B cell (primary cell): ENCODE measurements at regions not wholly inside any gene's neighbourhood (a gene's known extent, or its start where the extent isn't known, plus 50 kb on each side); places are given as distances from the start of the nearest gene placed in this dataset.

Experiments
- ATAC-seq: fragments of 200-7000 bp; cut with Tn5 transposase; one replicate; pipeline ENCODE4 v1.10.0; 2021; ENCODE audit warnings: low read depth, mild to moderate bottlenecking, moderate number of reproducible peaks, moderate library complexity
- CTCF ChIA-PET: fragments of 350-600 bp; sonication (Branson Sonifier 250); formaldehyde crosslinking; loops from one replicate; lab custom pipeline; 2021; ENCODE audit warnings: antibody characterized with exemption, inconsistent platforms; lab: Charles Lee
- POLR2A ChIA-PET: fragments of 350-600 bp; sonication (Branson Sonifier 250); formaldehyde crosslinking; loops from one replicate; lab custom pipeline; 2021; ENCODE audit warnings: antibody characterized with exemption; lab: Charles Lee
- DNase-seq: peaks from one replicate; pipeline ENCODE4 v3.0.0; 2013
- H2AFZ ChIP-seq: 2 replicates; pipeline ENCODE4 v1.6.1; 2012; ENCODE audit warnings: mild to moderate bottlenecking, low read depth, low read length; ENCODE audit not compliant: insufficient read depth, poor library complexity, severe bottlenecking
- H3K27ac ChIP-seq, 2 donors: 1 replicate in 1 of 2; 2 replicates in 1 of 2; pipeline ENCODE4 v1.5.1; 2012 to 2013; ENCODE audit warnings: low read length in 2 of 2, mild to moderate bottlenecking in 2 of 2, moderate library complexity in 1 of 2
- H3K27me3 ChIP-seq, 4 experiments: fragments of 200-600 bp in 1 of 4; sonication (generic) in 1 of 4; replicated peaks in 1 of 4; 1 replicate in 2 of 4; 2 replicates in 2 of 4; pipeline versions ENCODE4 v1.6.1 to v1.7.0; 2013 to 2016; ENCODE audit warnings: low read length in 3 of 4, mild to moderate bottlenecking in 2 of 4, mixed read lengths in 1 of 4, moderate library complexity in 1 of 4; ENCODE audit not compliant: insufficient read depth in 4 of 4, control insufficient read depth in 3 of 4; ENCODE audit errors: control extremely low read depth in 1 of 4
- H3K36me3 ChIP-seq, 2 experiments: replicated peaks in 1 of 2; 1 replicate in 1 of 2; 2 replicates in 1 of 2; pipeline versions ENCODE4 v1.6.1 to v1.7.1; 2013; ENCODE audit warnings: low read length in 1 of 2; ENCODE audit not compliant: insufficient read depth in 2 of 2, control insufficient read depth in 1 of 2; ENCODE audit errors: control extremely low read depth in 1 of 2, extremely low read depth in 1 of 2
- H3K4me1 ChIP-seq, 2 donors: fragments of 200-600 bp in 1 of 2; sonication (generic) in 1 of 2; 1 replicate in 1 of 2; 2 replicates in 1 of 2; pipeline versions ENCODE4 v1.5.1 to v1.6.1; 2013 to 2017; ENCODE audit warnings: low read length in 2 of 2; ENCODE audit not compliant: control insufficient read depth in 2 of 2, insufficient read depth in 2 of 2
- H3K4me2 ChIP-seq: replicated peaks from 2 replicates; pipeline ENCODE3; 2012; ENCODE audit warnings: mild to moderate bottlenecking, low read depth, low read length; ENCODE audit not compliant: poor library complexity, severe bottlenecking
- H3K4me3 ChIP-seq, 5 experiments: fragments of 200-600 bp in 1 of 5; sonication (generic) in 1 of 5; 1 replicate in 3 of 5; 2 replicates in 2 of 5; pipeline versions ENCODE4 v1.5.1 to v1.7.0; 2011 to 2016; ENCODE audit warnings: low read length in 4 of 5, mild to moderate bottlenecking in 4 of 5, low read depth in 2 of 5, control low read depth in 1 of 5, moderate library complexity in 1 of 5; ENCODE audit not compliant: insufficient read depth in 1 of 5; ENCODE audit errors: control extremely low read depth in 1 of 5, extremely low read depth in 1 of 5
- H3K79me2 ChIP-seq: fragments of 200-600 bp; sonication (generic); one replicate; pipeline ENCODE4 v1.6.0; 2016; ENCODE audit warnings: low read length; ENCODE audit not compliant: control insufficient read depth, insufficient read depth
- H3K9ac ChIP-seq: fragments of 200-600 bp; sonication (generic); 2 replicates; pipeline ENCODE4 v1.6.1; 2017; ENCODE audit warnings: mild to moderate bottlenecking, low read length, moderate library complexity
- H3K9me3 ChIP-seq, 3 donors: one replicate each; pipeline versions ENCODE4 v1.6.1 to v1.7.1; 2013; ENCODE audit warnings: low read length in 2 of 3; ENCODE audit not compliant: control insufficient read depth in 2 of 3, insufficient read depth in 1 of 3; ENCODE audit errors: control extremely low read depth in 1 of 3
- H4K20me1 ChIP-seq: 2 replicates; pipeline ENCODE4 v1.6.0; 2012; ENCODE audit warnings: mild to moderate bottlenecking, low read length; ENCODE audit not compliant: insufficient read depth, control insufficient read depth, poor library complexity, severe bottlenecking
- H3K27ac Mint-ChIP-seq: one replicate; pipeline ENCODE4 v1.8.0; 2021; ENCODE audit warnings: mixed read lengths
- H3K27me3 Mint-ChIP-seq: one replicate; pipeline ENCODE4 v1.8.0; 2021; ENCODE audit warnings: mixed read lengths
- H3K4me1 Mint-ChIP-seq: one replicate; pipeline ENCODE4 v1.8.0; 2021; ENCODE audit warnings: mixed read lengths
- H3K4me3 Mint-ChIP-seq: one replicate; pipeline ENCODE4 v1.8.0; 2021; ENCODE audit warnings: mixed read lengths
- H3K9me3 Mint-ChIP-seq: one replicate; pipeline ENCODE4 v1.8.0; 2022; ENCODE audit warnings: mixed read lengths; ENCODE audit not compliant: insufficient read depth
- EZH2 ChIP-seq: IDR thresholded peaks from 2 replicates; pipeline ENCODE4 v1.6.1; 2012; ENCODE audit warnings: borderline replicate concordance, low read depth, mild to moderate bottlenecking, moderate library complexity, low read length; ENCODE audit not compliant: insufficient read depth, poor library complexity, severe bottlenecking
- WGBS: methylation state at CpG from one replicate; pipeline ENCODE4 v1.1.5; 2013; ENCODE audit warnings: missing lambda C conversion rate; ENCODE audit not compliant: insufficient coverage; 5-methylcytosine and 5-hydroxymethylcytosine counted together
- intact Hi-C: fragments of 100-400 bp; cut with micrococcal nuclease; formaldehyde crosslinking; loops from one replicate; pipeline ENCODE4 v1.10.0; 2022
- TF ChIP-seq, protein P1 (sequence below): fragments of 200-600 bp; IDR thresholded peaks from one replicate; pipeline ENCODE4 v1.8.0; 2022; ENCODE audit warnings: antibody characterized with exemption, mild to moderate bottlenecking

DNA sequence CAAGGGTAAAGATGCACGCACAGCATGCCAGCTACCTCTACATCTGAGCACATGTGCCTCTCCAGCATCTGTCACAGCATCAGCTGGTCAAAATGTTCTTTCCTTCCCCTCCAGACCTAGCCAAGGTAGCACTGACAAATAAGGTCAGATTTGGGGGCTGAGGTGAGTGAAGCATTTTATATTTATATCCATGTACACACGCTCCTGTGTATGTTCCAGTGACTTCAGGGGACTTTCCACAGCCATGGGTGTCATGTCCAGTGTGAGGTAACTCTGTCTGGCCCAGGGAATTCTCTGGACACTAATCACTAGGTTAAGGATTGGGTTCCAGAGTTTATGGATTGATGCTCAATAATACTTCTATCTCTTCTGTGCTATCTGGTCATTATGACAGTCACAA is 165.2 kb upstream of the TP63 start:
- WGBS, result 100% methylated on average over 1 of the region's 2 CpGs

DNA sequence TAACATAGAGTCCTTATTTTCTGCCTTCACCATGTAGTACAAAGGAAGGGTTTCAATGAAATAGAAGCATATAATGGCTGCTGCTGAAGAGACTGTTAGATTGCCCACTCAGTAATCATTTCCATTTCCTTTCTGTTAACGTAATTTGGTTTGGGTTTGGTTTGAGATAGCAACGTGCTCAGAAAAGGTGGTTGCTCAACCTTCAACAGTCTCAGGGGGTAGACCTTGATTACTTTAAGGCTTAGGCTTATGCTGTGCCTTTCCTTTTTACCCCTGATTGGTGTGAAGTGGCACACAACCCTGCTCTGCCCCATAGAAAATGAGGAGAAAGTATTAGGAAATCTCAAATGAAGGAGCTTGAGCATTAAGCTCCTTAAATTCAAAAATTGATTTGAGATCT is 163.7 kb upstream of the TP63 start:
- H3K4me2 ChIP-seq, result no peak overlapping the region
- WGBS, result 100% methylated on average over 1 of the region's 2 CpGs
- TF ChIP-seq, protein P1, sequence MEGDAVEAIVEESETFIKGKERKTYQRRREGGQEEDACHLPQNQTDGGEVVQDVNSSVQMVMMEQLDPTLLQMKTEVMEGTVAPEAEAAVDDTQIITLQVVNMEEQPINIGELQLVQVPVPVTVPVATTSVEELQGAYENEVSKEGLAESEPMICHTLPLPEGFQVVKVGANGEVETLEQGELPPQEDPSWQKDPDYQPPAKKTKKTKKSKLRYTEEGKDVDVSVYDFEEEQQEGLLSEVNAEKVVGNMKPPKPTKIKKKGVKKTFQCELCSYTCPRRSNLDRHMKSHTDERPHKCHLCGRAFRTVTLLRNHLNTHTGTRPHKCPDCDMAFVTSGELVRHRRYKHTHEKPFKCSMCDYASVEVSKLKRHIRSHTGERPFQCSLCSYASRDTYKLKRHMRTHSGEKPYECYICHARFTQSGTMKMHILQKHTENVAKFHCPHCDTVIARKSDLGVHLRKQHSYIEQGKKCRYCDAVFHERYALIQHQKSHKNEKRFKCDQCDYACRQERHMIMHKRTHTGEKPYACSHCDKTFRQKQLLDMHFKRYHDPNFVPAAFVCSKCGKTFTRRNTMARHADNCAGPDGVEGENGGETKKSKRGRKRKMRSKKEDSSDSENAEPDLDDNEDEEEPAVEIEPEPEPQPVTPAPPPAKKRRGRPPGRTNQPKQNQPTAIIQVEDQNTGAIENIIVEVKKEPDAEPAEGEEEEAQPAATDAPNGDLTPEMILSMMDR, result no peak
- TF ChIP-seq EZH2, result no peak
- ChIA-PET POLR2A (no interaction called here), CTCF (no interaction called here)
- no peak for ATAC-seq
- no peak overlapping the region for H3K4me3 ChIP-seq
- H3K79me2 ChIP-seq, result no peaks in the 10 kb centered on the region
- H3K9me3 ChIP-seq, result no peaks in the 10 kb centered on the region
- H3K36me3 ChIP-seq, result no peaks in the 10 kb centered on the region
- H3K27me3 Mint-ChIP-seq, result no peaks in the 10 kb centered on the region
- no peak overlapping the region for H3K9ac ChIP-seq
- H3K4me1 Mint-ChIP-seq, result peaks cover 7% of the 10 kb centered on the region
- H4K20me1 ChIP-seq, result no peaks in the 10 kb centered on the region
- intact Hi-C loops, result no loop called here
- H3K27ac ChIP-seq, result no peak overlapping the region
- H3K9me3 Mint-ChIP-seq, result no peaks in the 10 kb centered on the region
- no peak overlapping the region for H3K4me3 Mint-ChIP-seq
- H3K27ac Mint-ChIP-seq, result no peak overlapping the region
- no peaks in the 10 kb centered on the region for H3K27me3 ChIP-seq
- no peaks in the 10 kb centered on the region for H3K4me1 ChIP-seq
- H2AFZ ChIP-seq, result no peak overlapping the region
- DNase-seq, result no peak

More for the DNA sequence above, 165.2 kb upstream of the TP63 start:
- ATAC-seq, result no peak
- TF ChIP-seq, protein P1, result no peak
- TF ChIP-seq EZH2, result no peak
- Histone ChIP-seq H3K79me2 (no peaks in the 10 kb centered on the region), H3K36me3 (no peaks in the 10 kb centered on the region), H4K20me1 (no peaks in the 10 kb centered on the region), H3K4me1 (no peaks in the 10 kb centered on the region), H3K9me3 (no peaks in the 10 kb centered on the region), H3K4me2 (no peak overlapping the region), H3K27ac (no peak overlapping the region), H3K27me3 (no peaks in the 10 kb centered on the region), H3K9ac (no peak overlapping the region), H2AFZ (no peak overlapping the region), H3K4me3 (no peak overlapping the region)
- POLR2A ChIA-PET, result no interaction called here
- intact Hi-C loops, result no loop called here
- H3K27ac Mint-ChIP-seq, result no peak overlapping the region
- H3K27me3 Mint-ChIP-seq, result no peaks in the 10 kb centered on the region
- no peak for DNase-seq
- CTCF ChIA-PET, result no interaction called here
- H3K4me3 Mint-ChIP-seq, result no peak overlapping the region
- no peaks in the 10 kb centered on the region for H3K9me3 Mint-ChIP-seq
- H3K4me1 Mint-ChIP-seq, result peaks cover 7% of the 10 kb centered on the region
